ENCODE measurements at regions not wholly inside any gene's neighbourhood (a gene's known extent, or its start where the extent isn't known, plus 50 kb on each side); places are given as distances from the start of the nearest gene placed in this dataset.

- DNase-seq (ENCODE audit: low read depth in 2 of 2): no peak
- no peak for TF ChIP-seq CTCF (IDR thresholded peaks at IDR 0.05; ENCODE audit: low read depth, low read length)
- H3K4me3 ChIP-seq (replicated peaks in 1 of 2; ENCODE audit: low read depth in 2 of 2, low read length in 2 of 2): no peak overlapping the region
Observed at GRCh38 chr2:175557810-175558377, 376.4 kb upstream of the ATP5MC3 start.

- no peak for DNase-seq (ENCODE audit: low read depth in 2 of 2)
- no peak for TF ChIP-seq CTCF (IDR thresholded peaks at IDR 0.05; ENCODE audit: low read depth, low read length)
- no peak overlapping the region for H3K4me3 ChIP-seq (replicated peaks in 1 of 2; ENCODE audit: low read depth in 2 of 2, low read length in 2 of 2)
Observed at GRCh38 chr2:175553910-175554309, 372.4 kb upstream of the ATP5MC3 start.

GRCh38 chr2:175552902-175553301 lies 371.4 kb upstream of the ATP5MC3 start:
- no peak for TF ChIP-seq CTCF (IDR thresholded peaks at IDR 0.05; ENCODE audit: low read depth, low read length)
- no peak overlapping the region for H3K4me3 ChIP-seq (replicated peaks in 1 of 2; ENCODE audit: low read depth in 2 of 2, low read length in 2 of 2)

GRCh38 chr2:175540421-175540820 lies 358.9 kb upstream of the ATP5MC3 start:
- TF ChIP-seq CTCF (IDR thresholded peaks at IDR 0.05; ENCODE audit: low read depth, low read length): no peak
- no peak overlapping the region for H3K4me3 ChIP-seq (replicated peaks in 1 of 2; ENCODE audit: low read depth in 2 of 2, low read length in 2 of 2)
- no peak for DNase-seq (ENCODE audit: low read depth in 2 of 2)

More at GRCh38 chr2:175552902-175553301, 371.4 kb upstream of the ATP5MC3 start:
- no peak for DNase-seq (ENCODE audit: low read depth in 2 of 2)

GRCh38 chr2:175539122-175539521 lies 357.6 kb upstream of the ATP5MC3 start:
- DNase-seq (ENCODE audit: low read depth in 2 of 2): no peak
- no peak for TF ChIP-seq CTCF (IDR thresholded peaks at IDR 0.05; ENCODE audit: low read depth, low read length)

GRCh38 chr2:175536059-175536458 lies 354.5 kb upstream of the ATP5MC3 start:
- no peak overlapping the region for H3K4me3 ChIP-seq (replicated peaks in 1 of 2; ENCODE audit: low read depth in 2 of 2, low read length in 2 of 2)
- TF ChIP-seq CTCF (IDR thresholded peaks at IDR 0.05; ENCODE audit: low read depth, low read length): no peak
- no peak for DNase-seq (ENCODE audit: low read depth in 2 of 2)

More at GRCh38 chr2:175539122-175539521, 357.6 kb upstream of the ATP5MC3 start:
- H3K4me3 ChIP-seq (replicated peaks in 1 of 2; ENCODE audit: low read depth in 2 of 2, low read length in 2 of 2): no peak overlapping the region

GRCh38 chr2:175535631-175536030 lies 354.1 kb upstream of the ATP5MC3 start:
- no peak for DNase-seq (ENCODE audit: low read depth in 2 of 2)
- no peak for TF ChIP-seq CTCF (IDR thresholded peaks at IDR 0.05; ENCODE audit: low read depth, low read length)
- H3K4me3 ChIP-seq (replicated peaks in 1 of 2; ENCODE audit: low read depth in 2 of 2, low read length in 2 of 2): no peak overlapping the region

Data from cardiac fibroblast (primary cell).